Stomach (tissue), 4 donors: ENCODE measurements at regions not wholly inside any gene's neighbourhood (a gene's known extent, or its start where the extent isn't known, plus 50 kb on each side); places are given as distances from the start of the nearest gene placed in this dataset.

ENCODE experiments used
- POLR2A ChIP-seq, 4 donors: fragments of 450-650 bp; IDR thresholded peaks; one replicate each; pipeline ENCODE4 v1.6.1; 2016; ENCODE audit warnings: antibody characterized with exemption in 4 of 4, control low read depth in 2 of 4, mild to moderate bottlenecking in 1 of 4, moderate library complexity in 1 of 4
- POLR2AphosphoS5 ChIP-seq, 3 donors: sonication (generic); formaldehyde crosslinking; IDR thresholded peaks; one replicate each; pipeline ENCODE4 v1.6.1; 2016; ENCODE audit warnings: antibody characterized with exemption in 3 of 3
- TF ChIP-seq, protein P1 (sequence below), 7 experiments: fragments of 450-650 bp in 4 of 7; fragments of 200-600 bp in 3 of 7; sonication (generic) in 3 of 7; IDR thresholded peaks; one replicate each; pipeline ENCODE4 v1.5.1; 2016 to 2019; ENCODE audit warnings: antibody characterized with exemption in 7 of 7, control low read depth in 2 of 7, mild to moderate bottlenecking in 1 of 7

DNA sequence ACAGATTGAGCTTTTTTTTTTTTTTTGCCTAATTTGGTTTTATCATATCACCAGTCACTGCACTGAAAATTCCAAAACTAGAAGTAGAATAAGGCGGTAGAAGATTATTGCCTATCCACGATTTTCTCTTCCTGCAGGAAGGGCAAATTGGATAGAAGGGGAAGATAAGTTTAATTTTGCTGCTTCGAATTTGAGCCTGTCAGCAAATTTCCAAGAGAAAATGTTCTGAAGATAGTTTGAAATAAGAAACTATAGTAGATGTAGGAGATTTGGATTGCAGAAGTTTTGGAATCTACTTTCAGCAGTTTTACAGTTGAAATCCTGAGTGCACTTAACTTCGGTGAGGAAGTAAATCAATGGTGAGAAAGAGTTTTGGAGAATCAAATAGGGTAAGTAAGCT, 164.9 kb downstream of the PTBP2 start:
- TF ChIP-seq, protein P1, sequence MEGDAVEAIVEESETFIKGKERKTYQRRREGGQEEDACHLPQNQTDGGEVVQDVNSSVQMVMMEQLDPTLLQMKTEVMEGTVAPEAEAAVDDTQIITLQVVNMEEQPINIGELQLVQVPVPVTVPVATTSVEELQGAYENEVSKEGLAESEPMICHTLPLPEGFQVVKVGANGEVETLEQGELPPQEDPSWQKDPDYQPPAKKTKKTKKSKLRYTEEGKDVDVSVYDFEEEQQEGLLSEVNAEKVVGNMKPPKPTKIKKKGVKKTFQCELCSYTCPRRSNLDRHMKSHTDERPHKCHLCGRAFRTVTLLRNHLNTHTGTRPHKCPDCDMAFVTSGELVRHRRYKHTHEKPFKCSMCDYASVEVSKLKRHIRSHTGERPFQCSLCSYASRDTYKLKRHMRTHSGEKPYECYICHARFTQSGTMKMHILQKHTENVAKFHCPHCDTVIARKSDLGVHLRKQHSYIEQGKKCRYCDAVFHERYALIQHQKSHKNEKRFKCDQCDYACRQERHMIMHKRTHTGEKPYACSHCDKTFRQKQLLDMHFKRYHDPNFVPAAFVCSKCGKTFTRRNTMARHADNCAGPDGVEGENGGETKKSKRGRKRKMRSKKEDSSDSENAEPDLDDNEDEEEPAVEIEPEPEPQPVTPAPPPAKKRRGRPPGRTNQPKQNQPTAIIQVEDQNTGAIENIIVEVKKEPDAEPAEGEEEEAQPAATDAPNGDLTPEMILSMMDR (IDR thresholded peaks at IDR 0.05), result no peak
- no peak for TF ChIP-seq POLR2A (IDR thresholded peaks at IDR 0.05)
- no peak for TF ChIP-seq POLR2AphosphoS5 (IDR thresholded peaks at IDR 0.05)
